ENCODE measurements at regions not wholly inside any gene's neighbourhood (a gene's known extent, or its start where the extent isn't known, plus 50 kb on each side); places are given as distances from the start of the nearest gene placed in this dataset.

- DNase-seq (ENCODE audit: low spot score) = no peak
These were observed 201.6 kb upstream of the C1QTNF7 start for GRCh38 chr4:15226203-15226602.

- DNase-seq (ENCODE audit: low spot score) = peak; percentile 86
These were observed 196.4 kb upstream of the C1QTNF7 start for GRCh38 chr4:15231265-15232091.

- DNase-seq (ENCODE audit: low spot score) = no peak
These were observed 195.2 kb upstream of the C1QTNF7 start for GRCh38 chr4:15232366-15233263.

- DNase-seq (ENCODE audit: low spot score) = no peak
These were observed 194.6 kb upstream of the C1QTNF7 start for GRCh38 chr4:15233264-15233597.

GRCh38 chr4:15233626-15234025, 194.2 kb upstream of the C1QTNF7 start:
- DNase-seq (ENCODE audit: low spot score) = no peak

GRCh38 chr4:15234116-15234855, 193.5 kb upstream of the C1QTNF7 start:
- no peak for DNase-seq (ENCODE audit: low spot score)

- DNase-seq (ENCODE audit: low spot score) = no peak
These were observed 193.0 kb upstream of the C1QTNF7 start for GRCh38 chr4:15234856-15235126.

- DNase-seq (ENCODE audit: low spot score) = no peak
These were observed 192.7 kb upstream of the C1QTNF7 start for GRCh38 chr4:15235135-15235534.

- DNase-seq (ENCODE audit: low spot score) = no peak
These were observed 190.1 kb upstream of the C1QTNF7 start for GRCh38 chr4:15237648-15238230.

- no peak for DNase-seq (ENCODE audit: low spot score)
These were observed 189.1 kb upstream of the C1QTNF7 start for GRCh38 chr4:15238720-15239119.

- no peak for DNase-seq (ENCODE audit: low spot score)
These were observed 188.0 kb upstream of the C1QTNF7 start for GRCh38 chr4:15239866-15240265.

- DNase-seq (ENCODE audit: low spot score) = no peak
These were observed 187.1 kb upstream of the C1QTNF7 start for GRCh38 chr4:15240764-15241163.

GRCh38 chr4:15242021-15242420, 185.8 kb upstream of the C1QTNF7 start:
- no peak for DNase-seq (ENCODE audit: low spot score)

GRCh38 chr4:15244354-15244753, 183.5 kb upstream of the C1QTNF7 start:
- DNase-seq (ENCODE audit: low spot score) = no peak

GRCh38 chr4:15245006-15245530, 182.8 kb upstream of the C1QTNF7 start:
- no peak for DNase-seq (ENCODE audit: low spot score)

- DNase-seq (ENCODE audit: low spot score) = no peak
These were observed 177.8 kb upstream of the C1QTNF7 start for GRCh38 chr4:15250021-15250441.

GRCh38 chr4:15253349-15253748, 174.5 kb upstream of the C1QTNF7 start:
- no peak for DNase-seq (ENCODE audit: low spot score)

GRCh38 chr4:15254236-15254880, 173.5 kb upstream of the C1QTNF7 start:
- DNase-seq (ENCODE audit: low spot score) = no peak

GRCh38 chr4:15255537-15255936, 172.3 kb upstream of the C1QTNF7 start:
- no peak for DNase-seq (ENCODE audit: low spot score)

- no peak for DNase-seq (ENCODE audit: low spot score)
These were observed 167.1 kb upstream of the C1QTNF7 start for GRCh38 chr4:15260758-15261157.

GRCh38 chr4:15262396-15262795, 165.4 kb upstream of the C1QTNF7 start:
- no peak for DNase-seq (ENCODE audit: low spot score)
